ENCODE measurements at regions not wholly inside any gene's neighbourhood (a gene's known extent, or its start where the extent isn't known, plus 50 kb on each side); places are given as distances from the start of the nearest gene placed in this dataset.

GRCh38 chr4:32393806-32394205 lies 1673.6 kb downstream of the PCDH7 start:
- no peaks in the 10 kb centered on the region for H3K4me1 ChIP-seq (ENCODE audit: control insufficient read depth in 1 of 2, extremely low read depth in 1 of 2, insufficient read depth in 2 of 2, low read length in 2 of 2)
- no peaks in the 10 kb centered on the region for H3K27me3 ChIP-seq (replicated peaks in 1 of 2; ENCODE audit: control insufficient read depth in 2 of 2, extremely low read depth in 1 of 2, insufficient read depth in 2 of 2, low read length in 1 of 2)
- H3K4me3 Mint-ChIP-seq, result no peak overlapping the region
- H3K36me3 Mint-ChIP-seq, result no peaks in the 10 kb centered on the region
- 50% methylated on average over 1 of the region's 3 CpGs for WGBS (ENCODE audit: insufficient coverage)
- CTCF ChIA-PET, result no interaction called here
- H3K27ac Mint-ChIP-seq, result no peak overlapping the region
- no peak overlapping the region for H3K27ac ChIP-seq (ENCODE audit: low read length)
- no peaks in the 10 kb centered on the region for H3K4me1 Mint-ChIP-seq
- POLR2A ChIA-PET, result no interaction called here
- H3K9me3 ChIP-seq, result peaks cover 4% of the 10 kb centered on the region
- no peak overlapping the region for H3K4me3 ChIP-seq (ENCODE audit: control insufficient read depth in 1 of 2, extremely low read depth in 1 of 2, low read length in 1 of 2)
- DNase-seq (no peak), ATAC-seq (replicated peaks in 1 of 4) (no peak)
- no peaks in the 10 kb centered on the region for H3K36me3 ChIP-seq (ENCODE audit: control insufficient read depth in 2 of 2, extremely low read depth in 1 of 2, insufficient read depth in 1 of 2, low read length in 1 of 2)
- H3K9me3 Mint-ChIP-seq, result peaks cover 5 to 10% (median 7%) of the 10 kb centered on the region in 3 donors
- H3K27me3 Mint-ChIP-seq, result no peaks in the 10 kb centered on the region

GRCh38 chr4:32394255-32394654 lies 1674.1 kb downstream of the PCDH7 start:
- Histone ChIP-seq H3K36me3 (ENCODE audit: control insufficient read depth in 2 of 2, extremely low read depth in 1 of 2, insufficient read depth in 1 of 2, low read length in 1 of 2) (no peaks in the 10 kb centered on the region), H3K27ac (ENCODE audit: low read length) (no peak overlapping the region), H3K27me3 (replicated peaks in 1 of 2; ENCODE audit: control insufficient read depth in 2 of 2, extremely low read depth in 1 of 2, insufficient read depth in 2 of 2, low read length in 1 of 2) (no peaks in the 10 kb centered on the region), H3K4me3 (ENCODE audit: control insufficient read depth in 1 of 2, extremely low read depth in 1 of 2, low read length in 1 of 2) (no peak overlapping the region), H3K9me3 (peaks cover 4% of the 10 kb centered on the region), H3K4me1 (ENCODE audit: control insufficient read depth in 1 of 2, extremely low read depth in 1 of 2, insufficient read depth in 2 of 2, low read length in 2 of 2) (no peaks in the 10 kb centered on the region)
- H3K4me3 Mint-ChIP-seq, result no peak overlapping the region
- CTCF ChIA-PET, result no interaction called here
- H3K27ac Mint-ChIP-seq, result no peak overlapping the region
- H3K36me3 Mint-ChIP-seq, result no peaks in the 10 kb centered on the region
- no peak for ATAC-seq (replicated peaks in 1 of 4)
- POLR2A ChIA-PET, result no interaction called here
- no peak for DNase-seq
- H3K4me1 Mint-ChIP-seq, result no peaks in the 10 kb centered on the region
- no CpG with 5 or more reads among the region's 1 CpG for WGBS (ENCODE audit: insufficient coverage)
- no peaks in the 10 kb centered on the region for H3K27me3 Mint-ChIP-seq
- peaks cover 5 to 10% (median 7%) of the 10 kb centered on the region in 3 donors for H3K9me3 Mint-ChIP-seq

- ATAC-seq (replicated peaks in 1 of 4) (no peak), DNase-seq (no peak)
- H3K36me3 Mint-ChIP-seq, result no peaks in the 10 kb centered on the region
- WGBS (ENCODE audit: insufficient coverage), result 54% methylated on average over 7 of the region's 7 CpGs
- no peaks in the 10 kb centered on the region for H3K4me1 Mint-ChIP-seq
- Histone ChIP-seq H3K9me3 (no peaks in the 10 kb centered on the region), H3K4me3 (ENCODE audit: control insufficient read depth in 1 of 2, extremely low read depth in 1 of 2, low read length in 1 of 2) (no peak overlapping the region), H3K27ac (ENCODE audit: low read length) (no peak overlapping the region), H3K27me3 (replicated peaks in 1 of 2; ENCODE audit: control insufficient read depth in 2 of 2, extremely low read depth in 1 of 2, insufficient read depth in 2 of 2, low read length in 1 of 2) (no peaks in the 10 kb centered on the region), H3K36me3 (ENCODE audit: control insufficient read depth in 2 of 2, extremely low read depth in 1 of 2, insufficient read depth in 1 of 2, low read length in 1 of 2) (no peaks in the 10 kb centered on the region), H3K4me1 (ENCODE audit: control insufficient read depth in 1 of 2, extremely low read depth in 1 of 2, insufficient read depth in 2 of 2, low read length in 2 of 2) (no peaks in the 10 kb centered on the region)
- ChIA-PET POLR2A (no interaction called here), CTCF (no interaction called here)
- no peak overlapping the region for H3K27ac Mint-ChIP-seq
- H3K4me3 Mint-ChIP-seq, result no peak overlapping the region
- H3K27me3 Mint-ChIP-seq, result no peaks in the 10 kb centered on the region
- H3K9me3 Mint-ChIP-seq, result peaks cover 5 to 13% (median 7%) of the 10 kb centered on the region in 3 donors
Observed at GRCh38 chr4:32396507-32397070, 1676.4 kb downstream of the PCDH7 start.

GRCh38 chr4:32400870-32401269 lies 1680.7 kb downstream of the PCDH7 start:
- Histone ChIP-seq H3K36me3 (ENCODE audit: control insufficient read depth in 2 of 2, extremely low read depth in 1 of 2, insufficient read depth in 1 of 2, low read length in 1 of 2) (no peaks in the 10 kb centered on the region), H3K4me1 (ENCODE audit: control insufficient read depth in 1 of 2, extremely low read depth in 1 of 2, insufficient read depth in 2 of 2, low read length in 2 of 2) (no peaks in the 10 kb centered on the region), H3K9me3 (no peaks in the 10 kb centered on the region), H3K27ac (ENCODE audit: low read length) (no peak overlapping the region), H3K27me3 (replicated peaks in 1 of 2; ENCODE audit: control insufficient read depth in 2 of 2, extremely low read depth in 1 of 2, insufficient read depth in 2 of 2, low read length in 1 of 2) (no peaks in the 10 kb centered on the region), H3K4me3 (ENCODE audit: control insufficient read depth in 1 of 2, extremely low read depth in 1 of 2, low read length in 1 of 2) (no peak overlapping the region)
- CTCF ChIA-PET, result no interaction called here
- Mint-ChIP-seq H3K27ac (no peak overlapping the region), H3K36me3 (no peaks in the 10 kb centered on the region), H3K4me3 (no peak overlapping the region), H3K27me3 (no peaks in the 10 kb centered on the region), H3K4me1 (no peaks in the 10 kb centered on the region), H3K9me3 (peaks cover 5 to 11% (median 7%) of the 10 kb centered on the region in 3 donors)
- DNase-seq (no peak), ATAC-seq (replicated peaks in 1 of 4) (no peak)
- no CpG with 5 or more reads among the region's 1 CpG for WGBS (ENCODE audit: insufficient coverage)
- POLR2A ChIA-PET, result no interaction called here

- no CpG with 5 or more reads among the region's 3 CpGs for WGBS (ENCODE audit: insufficient coverage)
- DNase-seq, result no peak
- H3K9me3 Mint-ChIP-seq, result peaks cover 3 to 32% (median 9%) of the 10 kb centered on the region in 3 donors
- no peaks in the 10 kb centered on the region for H3K27me3 Mint-ChIP-seq
- no peaks in the 10 kb centered on the region for H3K27me3 ChIP-seq (replicated peaks in 1 of 2; ENCODE audit: control insufficient read depth in 2 of 2, extremely low read depth in 1 of 2, insufficient read depth in 2 of 2, low read length in 1 of 2)
- H3K9me3 ChIP-seq, result no peaks in the 10 kb centered on the region
- ChIA-PET POLR2A (interaction anchor here in 1 of 2 donors (0.6 kb wide), 1 partner anchor 129 kb away, joined by 3 read pairs; no protein-coding TSS in a partner anchor), CTCF (no interaction called here)
- no peak for ATAC-seq (replicated peaks in 1 of 4)
- H3K27ac Mint-ChIP-seq, result no peak overlapping the region
- no peak overlapping the region for H3K4me3 ChIP-seq (ENCODE audit: control insufficient read depth in 1 of 2, extremely low read depth in 1 of 2, low read length in 1 of 2)
- no peaks in the 10 kb centered on the region for H3K36me3 Mint-ChIP-seq
- H3K4me1 ChIP-seq (ENCODE audit: control insufficient read depth in 1 of 2, extremely low read depth in 1 of 2, insufficient read depth in 2 of 2, low read length in 2 of 2), result no peaks in the 10 kb centered on the region
- no peak overlapping the region for H3K27ac ChIP-seq (ENCODE audit: low read length)
- H3K4me1 Mint-ChIP-seq, result no peaks in the 10 kb centered on the region
- H3K36me3 ChIP-seq (ENCODE audit: control insufficient read depth in 2 of 2, extremely low read depth in 1 of 2, insufficient read depth in 1 of 2, low read length in 1 of 2), result no peaks in the 10 kb centered on the region
- H3K4me3 Mint-ChIP-seq, result no peak overlapping the region
Observed at GRCh38 chr4:32417113-32417704, 1697.0 kb downstream of the PCDH7 start.

- POLR2A ChIA-PET, result no interaction called here
- H3K9me3 Mint-ChIP-seq, result peaks cover 7 to 42% (median 36%) of the 10 kb centered on the region in 3 donors
- peaks cover 3% of the 10 kb centered on the region for H3K9me3 ChIP-seq
- ATAC-seq (replicated peaks in 1 of 4) (peak in 1 of 4 experiments; percentile 17), DNase-seq (no peak)
- H3K36me3 Mint-ChIP-seq, result no peaks in the 10 kb centered on the region
- WGBS (ENCODE audit: insufficient coverage), result 74% methylated on average over 3 of the region's 3 CpGs
- no peaks in the 10 kb centered on the region for H3K4me1 Mint-ChIP-seq
- no peak overlapping the region for H3K4me3 ChIP-seq (ENCODE audit: control insufficient read depth in 1 of 2, extremely low read depth in 1 of 2, low read length in 1 of 2)
- no peak overlapping the region for H3K27ac Mint-ChIP-seq
- no peak overlapping the region for H3K4me3 Mint-ChIP-seq
- CTCF ChIA-PET, result no interaction called here
- H3K27ac ChIP-seq (ENCODE audit: low read length), result no peak overlapping the region
- H3K4me1 ChIP-seq (ENCODE audit: control insufficient read depth in 1 of 2, extremely low read depth in 1 of 2, insufficient read depth in 2 of 2, low read length in 2 of 2), result no peaks in the 10 kb centered on the region
- H3K27me3 ChIP-seq (replicated peaks in 1 of 2; ENCODE audit: control insufficient read depth in 2 of 2, extremely low read depth in 1 of 2, insufficient read depth in 2 of 2, low read length in 1 of 2), result no peaks in the 10 kb centered on the region
- H3K36me3 ChIP-seq (ENCODE audit: control insufficient read depth in 2 of 2, extremely low read depth in 1 of 2, insufficient read depth in 1 of 2, low read length in 1 of 2), result no peaks in the 10 kb centered on the region
- no peaks in the 10 kb centered on the region for H3K27me3 Mint-ChIP-seq
Observed at GRCh38 chr4:32423267-32423666, 1703.1 kb downstream of the PCDH7 start.

GRCh38 chr4:32425243-32425642 lies 1705.1 kb downstream of the PCDH7 start:
- peaks cover 4 to 40% (median 30%) of the 10 kb centered on the region in 3 donors for H3K9me3 Mint-ChIP-seq
- no peak for DNase-seq

More at GRCh38 chr4:32425243-32425642, 1705.1 kb downstream of the PCDH7 start:
- no peak for ATAC-seq (replicated peaks in 1 of 4)
- H3K36me3 ChIP-seq (ENCODE audit: control insufficient read depth in 2 of 2, extremely low read depth in 1 of 2, insufficient read depth in 1 of 2, low read length in 1 of 2), result no peaks in the 10 kb centered on the region
- no peaks in the 10 kb centered on the region for H3K27me3 ChIP-seq (replicated peaks in 1 of 2; ENCODE audit: control insufficient read depth in 2 of 2, extremely low read depth in 1 of 2, insufficient read depth in 2 of 2, low read length in 1 of 2)
- Mint-ChIP-seq H3K27ac (no peak overlapping the region), H3K27me3 (no peaks in the 10 kb centered on the region), H3K4me3 (no peak overlapping the region), H3K36me3 (no peaks in the 10 kb centered on the region), H3K4me1 (no peaks in the 10 kb centered on the region)
- ChIA-PET CTCF (no interaction called here), POLR2A (no interaction called here)
- no peaks in the 10 kb centered on the region for H3K4me1 ChIP-seq (ENCODE audit: control insufficient read depth in 1 of 2, extremely low read depth in 1 of 2, insufficient read depth in 2 of 2, low read length in 2 of 2)
- H3K9me3 ChIP-seq, result peaks cover 3% of the 10 kb centered on the region
- no peak overlapping the region for H3K27ac ChIP-seq (ENCODE audit: low read length)
- H3K4me3 ChIP-seq (ENCODE audit: control insufficient read depth in 1 of 2, extremely low read depth in 1 of 2, low read length in 1 of 2), result no peak overlapping the region
- WGBS (ENCODE audit: insufficient coverage), result no CpG with 5 or more reads among the region's 3 CpGs
